Right lobe of liver (tissue), 6 donors: ENCODE measurements at regions not wholly inside any gene's neighbourhood (a gene's known extent, or its start where the extent isn't known, plus 50 kb on each side); places are given as distances from the start of the nearest gene placed in this dataset.
A peak's percentile ranks its signal among the peaks of the same experiment; 100 is the strongest.

ENCODE experiments used
- ATAC-seq, 4 donors: fragments of 200-7000 bp; cut with Tn5 transposase; one replicate each; pipeline ENCODE4 v1.9.1; 2020; ENCODE audit warnings: mild to moderate bottlenecking in 4 of 4, moderate library complexity in 4 of 4
- DNase-seq, 3 donors: peaks; one replicate each; pipeline ENCODE4 v3.0.0-alpha.2; 2020
- H3K27ac ChIP-seq, 3 donors: fragments of 200-600 bp; one replicate each; pipeline ENCODE4 v1.8.0; 2022
- H3K27me3 ChIP-seq, 2 donors: fragments of 200-600 bp; one replicate each; pipeline ENCODE4 v1.8.0; 2022
- H3K36me3 ChIP-seq, 4 donors: fragments of 200-600 bp; sonication (generic) in 1 of 4; one replicate each; pipeline versions ENCODE4 v1.5.1 to v1.8.0; 2017 to 2022; ENCODE audit warnings: control low read depth in 1 of 4
- H3K4me1 ChIP-seq, 4 donors: fragments of 200-600 bp; sonication (generic) in 1 of 4; one replicate each; pipeline versions ENCODE4 v1.5.1 to v1.8.0; 2017 to 2022; ENCODE audit warnings: control low read depth in 1 of 4
- H3K4me3 ChIP-seq, 3 donors: fragments of 200-600 bp; one replicate each; pipeline ENCODE4 v1.8.0; 2022
- H3K9me3 ChIP-seq, 4 donors: fragments of 200-600 bp; sonication (generic) in 1 of 4; one replicate each; pipeline versions ENCODE4 v1.5.1 to v1.8.0; 2017 to 2022; ENCODE audit warnings: control low read depth in 1 of 4
- POLR2A ChIP-seq: fragments of 450-650 bp; IDR thresholded peaks from one replicate; pipeline ENCODE4 v1.6.1; 2017; ENCODE audit warnings: antibody characterized with exemption, mild to moderate bottlenecking
- WGBS: methylation state at CpG from one replicate; pipeline ENCODE4 v1.1.6; 2018; ENCODE audit warnings: low coverage, low lambda C conversion rate; ENCODE audit not compliant: insufficient coverage; ENCODE audit errors: missing lambda C conversion rate; 5-methylcytosine and 5-hydroxymethylcytosine counted together
- intact Hi-C, 2 donors: fragments of 100-400 bp; cut with DNase I; formaldehyde crosslinking; loops; one replicate each; pipeline versions ENCODE4 v1.11.2 to v1.14.1; 2022
- TF ChIP-seq, protein P1 (sequence below), 4 donors: fragments of 200-600 bp in 3 of 4; fragments of 450-650 bp in 1 of 4; IDR thresholded peaks; one replicate each; pipeline versions ENCODE4 v1.5.1 to v1.8.0; 2016 to 2022; ENCODE audit warnings: antibody characterized with exemption in 4 of 4, mild to moderate bottlenecking in 2 of 4
- donor health status: DM: no; HTN: yes; CAD: no.
- donor health status: DM: no; HTN: no; CAD: no.
- donor health status: DM: no; HTN: no; CAD: no.
- donor health status: DM: no; HTN: yes; CAD: no.
- donor health status: DM: no; HTN: yes; CAD: no.

DNA sequence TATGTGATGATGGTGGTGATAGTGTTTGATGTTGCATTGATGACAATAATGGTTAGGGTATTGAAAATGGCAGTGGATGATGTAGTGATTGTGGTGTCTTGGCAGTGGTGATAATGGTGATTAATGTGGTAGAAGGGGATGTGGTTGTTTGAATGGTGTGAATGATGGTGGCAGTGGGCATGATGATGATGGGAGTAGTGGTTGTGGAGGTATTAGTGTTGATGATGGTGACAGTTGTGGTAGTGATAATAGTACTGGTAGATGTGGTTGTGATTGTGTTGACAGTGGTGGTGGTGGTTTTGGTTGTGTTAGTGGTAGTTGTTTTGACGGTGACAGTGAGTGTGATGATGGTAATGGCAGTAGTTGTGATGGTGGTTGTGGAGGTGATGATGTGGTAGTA, 1049.0 kb downstream of the VRK1 start:
- Histone ChIP-seq H3K9me3 (no peaks in the 10 kb centered on the region), H3K4me3 (no peak overlapping the region), H3K27ac (no peak overlapping the region), H3K27me3 (no peaks in the 10 kb centered on the region), H3K4me1 (peaks cover 0 to 9% (median 0%) of the 10 kb centered on the region in 4 donors), H3K36me3 (no peaks in the 10 kb centered on the region)
- ATAC-seq (no peak), DNase-seq (no peak)
- 14% methylated on average over 1 of the region's 1 CpG for WGBS
- TF ChIP-seq, protein P1, sequence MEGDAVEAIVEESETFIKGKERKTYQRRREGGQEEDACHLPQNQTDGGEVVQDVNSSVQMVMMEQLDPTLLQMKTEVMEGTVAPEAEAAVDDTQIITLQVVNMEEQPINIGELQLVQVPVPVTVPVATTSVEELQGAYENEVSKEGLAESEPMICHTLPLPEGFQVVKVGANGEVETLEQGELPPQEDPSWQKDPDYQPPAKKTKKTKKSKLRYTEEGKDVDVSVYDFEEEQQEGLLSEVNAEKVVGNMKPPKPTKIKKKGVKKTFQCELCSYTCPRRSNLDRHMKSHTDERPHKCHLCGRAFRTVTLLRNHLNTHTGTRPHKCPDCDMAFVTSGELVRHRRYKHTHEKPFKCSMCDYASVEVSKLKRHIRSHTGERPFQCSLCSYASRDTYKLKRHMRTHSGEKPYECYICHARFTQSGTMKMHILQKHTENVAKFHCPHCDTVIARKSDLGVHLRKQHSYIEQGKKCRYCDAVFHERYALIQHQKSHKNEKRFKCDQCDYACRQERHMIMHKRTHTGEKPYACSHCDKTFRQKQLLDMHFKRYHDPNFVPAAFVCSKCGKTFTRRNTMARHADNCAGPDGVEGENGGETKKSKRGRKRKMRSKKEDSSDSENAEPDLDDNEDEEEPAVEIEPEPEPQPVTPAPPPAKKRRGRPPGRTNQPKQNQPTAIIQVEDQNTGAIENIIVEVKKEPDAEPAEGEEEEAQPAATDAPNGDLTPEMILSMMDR (IDR thresholded peaks at IDR 0.05): no peak
- no peak for TF ChIP-seq POLR2A
- intact Hi-C loops: no loop called here

DNA sequence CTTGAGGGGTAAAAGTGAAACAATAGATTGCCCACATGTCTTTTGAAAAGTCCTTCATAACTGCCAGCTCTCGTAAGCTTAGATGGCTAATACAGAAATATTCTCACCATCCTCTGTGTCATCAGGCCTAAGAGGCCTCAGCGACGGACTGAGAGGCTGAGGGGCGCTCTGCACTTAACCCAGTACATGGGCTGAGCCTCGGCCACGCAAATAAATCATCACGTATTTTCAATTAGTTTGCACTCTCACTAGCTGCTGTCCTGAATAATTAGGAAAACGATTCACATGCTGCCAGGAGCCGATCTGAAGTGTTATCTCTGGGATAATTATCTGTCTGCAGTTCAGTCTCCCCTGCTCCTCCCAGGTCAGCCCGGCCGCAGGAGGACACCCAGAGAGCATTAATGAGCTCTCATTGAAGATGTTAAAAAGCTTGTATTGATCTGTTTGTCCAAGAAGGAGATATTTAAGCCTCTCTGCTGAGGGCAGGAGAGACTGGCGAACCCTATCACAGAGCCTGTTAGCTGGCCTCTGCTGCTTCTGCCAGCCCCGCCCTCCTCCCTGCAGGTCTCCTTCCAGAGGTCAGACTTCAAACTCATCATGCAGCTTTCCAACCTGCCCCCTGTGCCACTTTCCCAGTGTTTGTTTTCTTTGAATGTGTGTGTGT, 1051.3 kb downstream of the VRK1 start:
- TF ChIP-seq POLR2A: no peak
- TF ChIP-seq, protein P1 (IDR thresholded peaks at IDR 0.05): no peak
- peak in 2 of 4 donors; percentile 25 to 89 for ATAC-seq
- H3K27me3 ChIP-seq: no peaks in the 10 kb centered on the region
- H3K4me1 ChIP-seq: peaks cover 0 to 9% (median 0%) of the 10 kb centered on the region in 4 donors
- WGBS: 29% methylated on average over 12 of the region's 13 CpGs
- DNase-seq: peak in 1 of 3 donors; percentile 66
- H3K9me3 ChIP-seq: no peaks in the 10 kb centered on the region
- H3K36me3 ChIP-seq: no peaks in the 10 kb centered on the region
- no peak overlapping the region for H3K4me3 ChIP-seq
- peak overlapping the region in 1 of 3 donors; percentile 4 for H3K27ac ChIP-seq
- intact Hi-C loops: no loop called here

DNA sequence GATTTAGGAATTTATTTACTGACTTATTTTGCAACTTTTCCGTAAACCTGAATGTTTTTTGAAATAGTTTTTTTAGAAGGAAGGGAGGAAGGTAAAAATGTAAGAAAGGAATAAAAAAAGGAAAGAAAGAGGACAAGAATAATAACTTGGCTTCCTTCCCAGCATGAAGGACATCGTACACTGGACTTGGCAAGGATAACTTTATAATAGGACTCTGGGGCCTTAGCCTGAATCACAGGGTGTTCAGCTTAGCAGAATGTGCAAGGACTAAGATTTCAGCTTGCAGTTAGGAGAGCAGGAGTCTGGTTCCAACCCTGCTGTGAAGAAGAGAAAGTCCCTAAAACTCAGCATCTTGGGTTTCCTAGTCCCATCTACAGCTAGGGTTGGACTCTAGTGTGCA, 1053.3 kb downstream of the VRK1 start:
- DNase-seq: no peak
- H3K4me1 ChIP-seq: peaks cover 0 to 9% (median 0%) of the 10 kb centered on the region in 4 donors
- no peaks in the 10 kb centered on the region for H3K9me3 ChIP-seq
- H3K27me3 ChIP-seq: no peaks in the 10 kb centered on the region
- 46% methylated on average over 2 of the region's 2 CpGs for WGBS
- no peak for TF ChIP-seq POLR2A
- TF ChIP-seq, protein P1 (IDR thresholded peaks at IDR 0.05): no peak
- no peaks in the 10 kb centered on the region for H3K36me3 ChIP-seq
- H3K27ac ChIP-seq: no peak overlapping the region
- ATAC-seq: no peak
- H3K4me3 ChIP-seq: no peak overlapping the region
- intact Hi-C loops: no loop called here

DNA sequence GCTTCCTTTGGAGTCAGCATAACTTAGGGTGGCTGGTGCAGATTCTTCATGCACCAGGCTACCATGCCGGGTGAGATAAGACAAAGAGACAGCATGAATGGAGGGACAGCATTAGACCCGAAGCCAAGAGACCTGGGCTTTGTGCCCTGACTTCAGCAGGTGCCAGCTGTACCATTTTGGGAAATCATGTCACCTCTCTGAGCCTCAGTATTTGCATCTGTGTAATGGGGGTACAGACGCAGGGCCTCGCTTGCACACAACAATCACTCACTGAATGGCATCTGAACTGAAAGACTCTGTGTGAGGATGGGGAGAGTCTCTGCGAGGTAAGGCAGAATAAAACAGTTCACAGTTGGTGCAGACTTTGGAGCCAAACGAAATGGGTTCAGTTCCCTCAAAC, 1053.7 kb downstream of the VRK1 start:
- Histone ChIP-seq H3K4me3 (no peak overlapping the region), H3K9me3 (no peaks in the 10 kb centered on the region), H3K4me1 (peaks cover 0 to 9% (median 0%) of the 10 kb centered on the region in 4 donors), H3K27ac (no peak overlapping the region), H3K27me3 (no peaks in the 10 kb centered on the region), H3K36me3 (no peaks in the 10 kb centered on the region)
- WGBS: 35% methylated on average over 5 of the region's 6 CpGs
- intact Hi-C loops: no loop called here
- ATAC-seq: no peak
- DNase-seq: no peak
- TF ChIP-seq, protein P1 (IDR thresholded peaks at IDR 0.05): no peak
- no peak for TF ChIP-seq POLR2A
